Activated CD8-positive, alpha-beta T cell treated with anti-CD3 and anti-CD28 coated beads for 36 hours (primary cell): ENCODE measurements at regions not wholly inside any gene's neighbourhood (a gene's known extent, or its start where the extent isn't known, plus 50 kb on each side); places are given as distances from the start of the nearest gene placed in this dataset.

ENCODE experiments used
- ATAC-seq: fragments of 200-7000 bp; cut with Tn5 transposase; one replicate; pipeline ENCODE4 v1.10.0; 2021; ENCODE audit warnings: mild to moderate bottlenecking, moderate library complexity
- CTCF ChIA-PET: fragments of 350-600 bp; sonication (Branson Sonifier 250); formaldehyde crosslinking; loops from one replicate; lab custom pipeline; 2021; ENCODE audit warnings: antibody characterized with exemption; lab: Charles Lee
- POLR2A ChIA-PET: fragments of 350-600 bp; sonication (Branson Sonifier 250); formaldehyde crosslinking; loops from one replicate; lab custom pipeline; 2021; ENCODE audit warnings: antibody characterized with exemption; lab: Charles Lee
- DNase-seq: peaks from one replicate; pipeline ENCODE4 v3.0.0-alpha.2; 2020
- H3K27ac Mint-ChIP-seq: one replicate; pipeline ENCODE4 v1.8.0; 2021; ENCODE audit warnings: mild to moderate bottlenecking, mixed read lengths
- H3K27me3 Mint-ChIP-seq: one replicate; pipeline ENCODE4 v1.8.0; 2021; ENCODE audit warnings: mixed read lengths
- H3K36me3 Mint-ChIP-seq: one replicate; pipeline ENCODE4 v1.8.0; 2021; ENCODE audit warnings: low read depth, mixed read lengths
- H3K4me1 Mint-ChIP-seq: one replicate; pipeline ENCODE4 v1.8.0; 2021; ENCODE audit warnings: low read depth, mixed read lengths
- H3K4me3 Mint-ChIP-seq: one replicate; pipeline ENCODE4 v1.8.0; 2021; ENCODE audit warnings: mild to moderate bottlenecking, moderate library complexity, mixed read lengths
- H3K9me3 Mint-ChIP-seq: one replicate; pipeline ENCODE4 v1.8.0; 2021; ENCODE audit warnings: mixed read lengths
- intact Hi-C: fragments of 100-400 bp; cut with micrococcal nuclease; formaldehyde crosslinking; loops from one replicate; pipeline ENCODE4 v1.10.0; 2022
- TF ChIP-seq, protein P1 (sequence below): fragments of 200-600 bp; IDR thresholded peaks from one replicate; pipeline ENCODE4 v1.8.0; 2022; ENCODE audit warnings: antibody characterized with exemption, mild to moderate bottlenecking

DNA sequence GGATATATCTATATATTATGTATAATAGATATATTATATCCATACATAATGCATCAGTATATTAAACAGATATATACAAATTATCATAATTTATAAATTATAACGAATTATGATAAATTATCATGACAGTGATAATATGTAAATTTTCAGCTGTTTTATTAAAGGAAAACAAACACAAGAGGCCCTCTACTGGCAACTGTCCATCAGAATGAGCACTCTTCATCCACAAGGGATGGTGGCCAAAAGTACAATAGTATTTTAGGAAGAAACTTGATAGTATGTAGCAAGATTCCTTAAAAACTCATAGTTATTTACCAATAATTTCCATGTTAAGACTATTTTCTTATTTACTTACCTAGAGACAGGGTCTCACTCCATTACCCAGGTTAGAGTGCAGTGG, 113.3 kb upstream of the LPAR1 start:
- Mint-ChIP-seq H3K4me1 (no peaks in the 10 kb centered on the region), H3K9me3 (no peaks in the 10 kb centered on the region), H3K27me3 (no peaks in the 10 kb centered on the region), H3K36me3 (no peaks in the 10 kb centered on the region), H3K4me3 (no peak overlapping the region), H3K27ac (no peak overlapping the region)
- ChIA-PET POLR2A (no interaction called here), CTCF (no interaction called here)
- intact Hi-C loops, result no loop called here
- DNase-seq, result no peak
- ATAC-seq, result no peak
- TF ChIP-seq, protein P1, sequence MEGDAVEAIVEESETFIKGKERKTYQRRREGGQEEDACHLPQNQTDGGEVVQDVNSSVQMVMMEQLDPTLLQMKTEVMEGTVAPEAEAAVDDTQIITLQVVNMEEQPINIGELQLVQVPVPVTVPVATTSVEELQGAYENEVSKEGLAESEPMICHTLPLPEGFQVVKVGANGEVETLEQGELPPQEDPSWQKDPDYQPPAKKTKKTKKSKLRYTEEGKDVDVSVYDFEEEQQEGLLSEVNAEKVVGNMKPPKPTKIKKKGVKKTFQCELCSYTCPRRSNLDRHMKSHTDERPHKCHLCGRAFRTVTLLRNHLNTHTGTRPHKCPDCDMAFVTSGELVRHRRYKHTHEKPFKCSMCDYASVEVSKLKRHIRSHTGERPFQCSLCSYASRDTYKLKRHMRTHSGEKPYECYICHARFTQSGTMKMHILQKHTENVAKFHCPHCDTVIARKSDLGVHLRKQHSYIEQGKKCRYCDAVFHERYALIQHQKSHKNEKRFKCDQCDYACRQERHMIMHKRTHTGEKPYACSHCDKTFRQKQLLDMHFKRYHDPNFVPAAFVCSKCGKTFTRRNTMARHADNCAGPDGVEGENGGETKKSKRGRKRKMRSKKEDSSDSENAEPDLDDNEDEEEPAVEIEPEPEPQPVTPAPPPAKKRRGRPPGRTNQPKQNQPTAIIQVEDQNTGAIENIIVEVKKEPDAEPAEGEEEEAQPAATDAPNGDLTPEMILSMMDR, result no peak

DNA sequence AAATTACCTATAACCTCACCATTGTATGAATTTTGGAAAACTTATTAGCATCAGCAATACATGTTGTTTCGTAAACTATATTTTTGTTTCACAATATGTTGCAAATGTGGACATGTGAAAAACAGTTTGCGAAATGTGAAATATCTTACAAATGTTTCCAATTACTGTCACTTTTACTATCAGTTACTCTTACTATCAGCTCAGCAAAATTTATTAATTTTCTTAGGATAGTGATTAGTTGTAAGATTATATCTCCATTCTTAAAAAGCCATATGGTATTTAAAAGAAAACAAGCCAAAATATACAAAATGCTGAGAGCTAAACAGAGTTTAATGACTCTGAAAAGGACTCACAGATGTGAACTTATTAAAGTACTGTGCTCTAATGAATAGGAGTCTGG, 111.9 kb upstream of the LPAR1 start:
- no peaks in the 10 kb centered on the region for H3K4me1 Mint-ChIP-seq

DNA sequence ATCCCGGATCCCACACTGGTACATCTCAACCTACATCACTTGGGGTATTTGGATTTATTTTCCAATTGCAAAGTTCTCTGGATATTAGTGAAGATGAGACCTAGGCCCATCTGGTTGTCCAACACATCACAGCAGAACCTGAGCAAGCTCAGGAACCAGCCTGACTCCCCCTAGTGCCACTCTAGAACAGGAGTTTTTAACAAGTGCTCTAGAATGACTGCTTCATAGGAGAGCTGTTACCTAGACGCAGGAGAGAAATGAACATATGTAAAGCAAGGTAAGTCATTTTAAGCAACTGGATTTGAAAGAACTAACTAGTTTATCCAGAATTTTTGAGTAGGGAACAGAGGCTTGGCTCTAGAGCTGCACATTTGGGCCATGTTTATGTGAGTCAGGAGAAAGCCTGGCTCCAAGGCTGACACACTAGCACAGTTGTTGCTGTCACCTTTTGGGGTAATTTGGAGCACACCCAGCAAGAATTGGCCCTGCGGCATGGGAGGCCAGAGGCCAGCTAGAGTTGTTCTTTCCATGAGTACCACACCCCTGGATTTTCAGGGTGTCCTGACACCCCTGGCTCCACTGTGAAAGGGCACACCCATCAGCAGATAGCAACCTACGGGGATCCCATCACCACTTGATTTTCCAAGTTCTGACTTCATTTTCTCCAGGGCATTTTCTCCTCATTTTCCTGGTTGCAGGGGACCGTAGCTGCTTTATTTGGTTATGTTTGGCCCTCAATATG, 110.9 kb upstream of the LPAR1 start:
- intact Hi-C loops, result no loop called here
- Mint-ChIP-seq H3K4me3 (no peak overlapping the region), H3K27me3 (peaks cover 2% of the 10 kb centered on the region), H3K36me3 (no peaks in the 10 kb centered on the region), H3K4me1 (no peaks in the 10 kb centered on the region), H3K27ac (no peak overlapping the region), H3K9me3 (no peaks in the 10 kb centered on the region)
- ATAC-seq (no peak), DNase-seq (no peak)
- ChIA-PET CTCF (no interaction called here), POLR2A (no interaction called here)
- TF ChIP-seq, protein P1, result no peak

More for the DNA sequence above, 111.9 kb upstream of the LPAR1 start:
- TF ChIP-seq, protein P1, result no peak
- no peak for DNase-seq
- Mint-ChIP-seq H3K27ac (no peak overlapping the region), H3K27me3 (no peaks in the 10 kb centered on the region), H3K36me3 (no peaks in the 10 kb centered on the region), H3K4me3 (no peak overlapping the region), H3K9me3 (no peaks in the 10 kb centered on the region)
- no peak for ATAC-seq
- CTCF ChIA-PET, result no interaction called here
- POLR2A ChIA-PET, result no interaction called here
- intact Hi-C loops, result no loop called here

DNA sequence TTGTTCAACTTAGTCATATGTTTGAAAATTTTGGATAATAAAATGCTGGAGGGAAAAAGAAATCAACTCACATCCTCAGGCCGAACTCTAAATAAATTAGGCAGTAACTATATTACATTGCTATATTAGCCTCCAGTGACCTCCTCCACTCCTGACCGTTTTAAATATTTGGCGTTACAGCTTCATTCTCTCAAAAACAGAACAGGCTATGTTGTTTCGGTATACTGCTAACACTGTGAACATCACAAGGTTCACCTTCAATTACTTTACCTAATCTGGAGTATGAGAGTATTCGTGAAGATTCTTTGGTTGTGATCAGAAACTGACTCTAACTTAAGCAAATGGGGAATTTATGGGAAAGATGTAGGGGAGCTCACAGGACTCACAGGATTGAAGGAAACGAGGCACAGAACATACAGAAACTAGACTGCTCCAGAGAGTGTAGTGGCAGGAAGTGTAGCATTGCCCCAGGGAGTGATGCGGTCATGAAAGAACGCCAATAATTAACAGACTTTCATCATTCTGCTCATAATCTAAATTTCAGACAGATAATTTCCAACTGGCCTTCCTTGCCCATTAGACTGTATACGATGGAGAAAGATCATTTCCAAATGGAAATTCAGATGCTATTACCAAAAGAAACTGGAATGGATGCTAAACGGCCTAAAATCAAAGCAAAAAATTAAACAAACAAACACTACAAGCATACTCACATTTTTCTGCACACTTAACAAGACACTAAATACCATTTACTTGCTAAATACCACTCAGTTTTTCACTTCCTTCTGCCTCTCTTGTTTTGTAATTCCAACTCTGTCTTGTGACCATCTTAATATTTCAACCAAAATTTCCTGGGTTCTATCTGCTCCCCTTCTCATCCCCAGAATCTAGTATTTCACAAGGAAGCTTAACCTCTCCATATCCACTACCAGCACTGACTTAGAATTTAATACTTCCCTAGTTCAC, 110.1 kb upstream of the LPAR1 start:
- ChIA-PET CTCF (no interaction called here), POLR2A (no interaction called here)
- H3K36me3 Mint-ChIP-seq, result no peaks in the 10 kb centered on the region
- no peaks in the 10 kb centered on the region for H3K4me1 Mint-ChIP-seq
- TF ChIP-seq, protein P1, result no peak
- no peak overlapping the region for H3K27ac Mint-ChIP-seq
- ATAC-seq (no peak), DNase-seq (no peak)
- intact Hi-C loops, result no loop called here
- H3K9me3 Mint-ChIP-seq, result no peaks in the 10 kb centered on the region
- peaks cover 2% of the 10 kb centered on the region for H3K27me3 Mint-ChIP-seq
- H3K4me3 Mint-ChIP-seq, result no peak overlapping the region

DNA sequence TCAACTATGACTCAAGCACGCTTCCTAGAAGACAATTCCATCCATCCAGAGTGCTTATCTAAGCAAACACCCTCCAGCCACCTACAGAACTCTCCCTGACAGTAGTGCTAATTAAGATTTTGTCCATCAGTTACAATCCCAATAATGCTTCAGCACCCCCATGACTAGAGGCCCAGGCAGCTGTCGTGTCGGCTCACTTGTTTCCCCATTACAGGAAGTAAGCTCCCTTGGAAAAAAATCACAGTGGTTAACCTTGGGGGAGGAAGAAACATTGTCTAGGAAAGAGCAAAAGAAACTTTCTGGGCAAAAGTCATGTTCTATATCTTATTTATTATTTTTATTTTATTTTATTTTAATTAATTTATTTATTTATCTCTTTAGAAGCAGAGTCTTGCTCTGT, 108.8 kb upstream of the LPAR1 start:
- no peak for DNase-seq
- Mint-ChIP-seq H3K27me3 (peaks cover 2% of the 10 kb centered on the region), H3K27ac (no peak overlapping the region), H3K9me3 (no peaks in the 10 kb centered on the region), H3K4me1 (no peaks in the 10 kb centered on the region), H3K4me3 (no peak overlapping the region), H3K36me3 (no peaks in the 10 kb centered on the region)
- intact Hi-C loops, result no loop called here
- ChIA-PET CTCF (no interaction called here), POLR2A (no interaction called here)
- ATAC-seq, result no peak
- TF ChIP-seq, protein P1, result no peak
